Kidney (tissue), 13 donors: ENCODE measurements at regions not wholly inside any gene's neighbourhood (a gene's known extent, or its start where the extent isn't known, plus 50 kb on each side); places are given as distances from the start of the nearest gene placed in this dataset.

ENCODE experiments used
- DNase-seq, 5 donors: peaks; one replicate each; pipeline ENCODE4 v3.0.0-alpha.2; 2013 to 2020
- FAIRE-seq: peaks from 2 replicates; lab custom pipeline; 2012; peaks lifted over from hg19 to GRCh38; lab: Jason Lieb, UNC
- H3K27ac ChIP-seq, 2 donors: one replicate each; pipeline ENCODE4 v1.7.0; 2013; ENCODE audit warnings: low read depth in 2 of 2, low read length in 2 of 2, inconsistent platforms in 1 of 2
- H3K27me3 ChIP-seq: one replicate; pipeline ENCODE4 v1.7.1; 2013; ENCODE audit warnings: low read length, inconsistent platforms; ENCODE audit not compliant: control insufficient read depth, insufficient read depth
- H3K36me3 ChIP-seq, 3 donors: one replicate each; pipeline versions ENCODE4 v1.7.0 to v1.7.1; 2013; ENCODE audit warnings: low read length in 3 of 3, control low read depth in 1 of 3, inconsistent platforms in 1 of 3; ENCODE audit not compliant: insufficient read depth in 3 of 3, control insufficient read depth in 2 of 3
- H3K4me1 ChIP-seq, 3 donors: one replicate each; pipeline versions ENCODE4 v1.7.0 to v1.7.1; 2013; ENCODE audit warnings: low read length in 3 of 3, inconsistent platforms in 1 of 3, low read depth in 1 of 3; ENCODE audit not compliant: control insufficient read depth in 2 of 3, insufficient read depth in 2 of 3
- H3K4me3 ChIP-seq, 3 donors: one replicate each; pipeline versions ENCODE4 v1.7.0 to v1.8.1; 2013; ENCODE audit warnings: low read length in 3 of 3, control low read depth in 1 of 3, inconsistent platforms in 1 of 3
- H3K9ac ChIP-seq, 3 donors: one replicate each; pipeline versions ENCODE4 v1.7.0 to v1.7.1; 2013; ENCODE audit warnings: low read length in 3 of 3, control low read depth in 1 of 3, inconsistent platforms in 1 of 3
- H3K9me3 ChIP-seq, 3 donors: one replicate each; pipeline versions ENCODE4 v1.7.0 to v1.7.1; 2013; ENCODE audit warnings: low read length in 3 of 3, control low read depth in 1 of 3, inconsistent platforms in 1 of 3; ENCODE audit not compliant: control insufficient read depth in 2 of 3, insufficient read depth in 1 of 3
- CTCF ChIP-seq: IDR thresholded peaks from 3 replicates; pipeline ENCODE4 v1.5.1; 2012; ENCODE audit warnings: mild to moderate bottlenecking, moderate library complexity, borderline replicate concordance; ENCODE audit not compliant: insufficient read depth; ENCODE audit errors: extremely low read depth
- intact Hi-C: fragments of 100-400 bp; cut with DNase I; formaldehyde crosslinking; loops from one replicate; pipeline ENCODE4 v1.11.1; 2022
- donor health status: control.
- donor health status: control.
- donor health status: control.
- donor health status: control.
- donor health status: control.
- donor health status: DM: yes; HTN: yes; CAD: no.
- donor health status: Normal renal cell carcinoma (clear cell type).

- FAIRE-seq, result no peak
- H3K9me3 ChIP-seq, result no peaks in the 10 kb centered on the region
- intact Hi-C loops, result no loop called here
- no peaks in the 10 kb centered on the region for H3K27me3 ChIP-seq
- no peak overlapping the region for H3K27ac ChIP-seq
- H3K4me1 ChIP-seq, result no peaks in the 10 kb centered on the region
- H3K9ac ChIP-seq, result no peak overlapping the region
- no peaks in the 10 kb centered on the region for H3K36me3 ChIP-seq
- no peak for TF ChIP-seq CTCF
- no peak overlapping the region for H3K4me3 ChIP-seq
- DNase-seq, result no peak
Observed at GRCh38 chr9:73264631-73265030, 113.0 kb downstream of the ANXA1 start.

- no peak overlapping the region for H3K27ac ChIP-seq
- no peaks in the 10 kb centered on the region for H3K4me1 ChIP-seq
- TF ChIP-seq CTCF, result no peak
- H3K4me3 ChIP-seq, result no peak overlapping the region
- no peaks in the 10 kb centered on the region for H3K9me3 ChIP-seq
- DNase-seq (no peak), FAIRE-seq (no peak)
- intact Hi-C loops, result no loop called here
- no peak overlapping the region for H3K9ac ChIP-seq
- no peaks in the 10 kb centered on the region for H3K36me3 ChIP-seq
- no peaks in the 10 kb centered on the region for H3K27me3 ChIP-seq
Observed at GRCh38 chr9:73265876-73266275, 114.2 kb downstream of the ANXA1 start.

- DNase-seq, result peak in 2 of 5 donors; percentile 36 to 38
- no peak for TF ChIP-seq CTCF
- no peak for FAIRE-seq
- H3K36me3 ChIP-seq, result no peaks in the 10 kb centered on the region
- no peak overlapping the region for H3K9ac ChIP-seq
- no peaks in the 10 kb centered on the region for H3K9me3 ChIP-seq
- no peaks in the 10 kb centered on the region for H3K27me3 ChIP-seq
- H3K4me1 ChIP-seq, result no peaks in the 10 kb centered on the region
- no peak overlapping the region for H3K27ac ChIP-seq
- H3K4me3 ChIP-seq, result no peak overlapping the region
- intact Hi-C loops, result no loop called here
Observed at GRCh38 chr9:73269430-73270101, 117.9 kb downstream of the ANXA1 start.
